H9 (cell line): ENCODE measurements at regions not wholly inside any gene's neighbourhood (a gene's known extent, or its start where the extent isn't known, plus 50 kb on each side); places are given as distances from the start of the nearest gene placed in this dataset.

Experiments used
- DNase-seq: peaks from one replicate; pipeline ENCODE4 v3.0.0-alpha.2; 2017
- H2AFZ ChIP-seq: one replicate; pipeline ENCODE4 v1.6.1; 2013; ENCODE audit warnings: mild to moderate bottlenecking, low read length, control low read depth, moderate library complexity
- H2AK5ac ChIP-seq: 2 replicates; pipeline ENCODE4 v1.6.1; 2013; ENCODE audit warnings: low read length, control low read depth, mixed read lengths; ENCODE audit not compliant: insufficient read length
- H2BK120ac ChIP-seq: one replicate; pipeline ENCODE4 v1.6.1; 2013; ENCODE audit warnings: low read depth, mild to moderate bottlenecking, low read length, control low read depth, inconsistent platforms; ENCODE audit not compliant: poor library complexity, severe bottlenecking
- H2BK12ac ChIP-seq: 2 replicates; pipeline ENCODE4 v1.6.1; 2013; ENCODE audit warnings: low read length, control low read depth, mixed read lengths, low read depth; ENCODE audit not compliant: insufficient read length
- H2BK15ac ChIP-seq: 2 replicates; pipeline ENCODE4 v1.6.1; 2013; ENCODE audit warnings: low read depth, low read length, control low read depth
- H2BK20ac ChIP-seq: one replicate; pipeline ENCODE4 v1.6.1; 2013; ENCODE audit warnings: low read depth, mild to moderate bottlenecking, low read length, control low read depth, inconsistent platforms; ENCODE audit not compliant: poor library complexity, severe bottlenecking
- H2BK5ac ChIP-seq: 2 replicates; pipeline ENCODE4 v1.6.1; 2013; ENCODE audit warnings: low read length, control low read depth, mixed read lengths; ENCODE audit not compliant: insufficient read length
- H3K14ac ChIP-seq: 2 replicates; pipeline ENCODE4 v1.6.1; 2013; ENCODE audit warnings: low read length, control low read depth; ENCODE audit not compliant: insufficient read depth
- H3K18ac ChIP-seq: 2 replicates; pipeline ENCODE4 v1.6.1; 2013; ENCODE audit warnings: low read depth, mild to moderate bottlenecking, mixed read lengths, low read length, control low read depth; ENCODE audit not compliant: insufficient read length
- H3K23ac ChIP-seq: 2 replicates; pipeline ENCODE4 v1.6.1; 2013; ENCODE audit warnings: low read length, control low read depth, mixed read lengths, low read depth; ENCODE audit not compliant: insufficient read length
- H3K23me2 ChIP-seq: 2 replicates; pipeline ENCODE4 v1.6.1; 2013; ENCODE audit warnings: low read depth, mild to moderate bottlenecking, mixed read lengths, low read length, control low read depth; ENCODE audit not compliant: insufficient read length, poor library complexity, severe bottlenecking
- H3K27ac ChIP-seq: 2 replicates; pipeline ENCODE4 v1.5.1; 2013; ENCODE audit warnings: low read length, control low read depth, mixed read lengths, low read depth; ENCODE audit not compliant: insufficient read length
- H3K27me3 ChIP-seq: 2 replicates; pipeline ENCODE4 v1.6.1; 2013; ENCODE audit warnings: low read length, control low read depth, inconsistent platforms; ENCODE audit not compliant: insufficient read depth
- H3K4ac ChIP-seq: 2 replicates; pipeline ENCODE4 v1.6.1; 2013; ENCODE audit warnings: low read depth, mild to moderate bottlenecking, control low read depth, inconsistent platforms, low read length, moderate library complexity
- H3K4me1 ChIP-seq: 2 replicates; pipeline ENCODE4 v1.6.1; 2013; ENCODE audit warnings: low read length, control low read depth, inconsistent platforms; ENCODE audit not compliant: insufficient read depth
- H3K4me2 ChIP-seq: 2 replicates; pipeline ENCODE4 v1.6.1; 2013; ENCODE audit warnings: low read length, control low read depth, mixed read lengths; ENCODE audit not compliant: insufficient read length, insufficient read depth
- H3K56ac ChIP-seq: 2 replicates; pipeline ENCODE4 v1.6.1; 2013; ENCODE audit warnings: low read depth, mild to moderate bottlenecking, mixed read lengths, low read length, control low read depth; ENCODE audit not compliant: insufficient read length
- H3K79me1 ChIP-seq: 2 replicates; pipeline ENCODE4 v1.6.1; 2013; ENCODE audit warnings: low read depth, mild to moderate bottlenecking, moderate library complexity, low read length, control low read depth, inconsistent platforms; ENCODE audit not compliant: insufficient read depth, poor library complexity, severe bottlenecking
- H3K79me2 ChIP-seq: 2 replicates; pipeline ENCODE4 v1.6.1; 2013; ENCODE audit warnings: low read length, control low read depth, inconsistent platforms; ENCODE audit not compliant: insufficient read depth
- H3K9ac ChIP-seq: 2 replicates; pipeline ENCODE4 v1.6.1; 2013; ENCODE audit warnings: low read length, control low read depth, mixed read lengths; ENCODE audit not compliant: insufficient read length; ENCODE audit errors: extremely low read depth
- H3K9me3 ChIP-seq: one replicate; pipeline ENCODE4 v1.6.1; 2013; ENCODE audit warnings: low read depth, low read length, inconsistent platforms; ENCODE audit not compliant: control insufficient read depth
- H3T11ph ChIP-seq: one replicate; pipeline ENCODE4 v1.6.1; 2013; ENCODE audit warnings: mild to moderate bottlenecking, low read length, control low read depth, inconsistent platforms
- H4K20me1 ChIP-seq: one replicate; pipeline ENCODE4 v1.6.1; 2013; ENCODE audit not compliant: control insufficient read depth, insufficient read length, insufficient read depth
- H4K5ac ChIP-seq: 2 replicates; pipeline ENCODE4 v1.6.1; 2013; ENCODE audit warnings: low read depth, mild to moderate bottlenecking, mixed read lengths, low read length, control low read depth; ENCODE audit not compliant: insufficient read length
- H4K8ac ChIP-seq: replicated peaks from 2 replicates; pipeline ENCODE4 v1.6.1; 2013; ENCODE audit warnings: low read length, control low read depth, mixed read lengths, low read depth; ENCODE audit not compliant: insufficient read length
- H4K91ac ChIP-seq: 2 replicates; pipeline ENCODE4 v1.6.1; 2013; ENCODE audit warnings: low read depth, mild to moderate bottlenecking, moderate library complexity, mixed read lengths, low read length, control low read depth; ENCODE audit not compliant: insufficient read length
- H3K27ac Mint-ChIP-seq, 3 experiments: 2 replicates in 2 of 3; 3 replicates in 1 of 3; pipeline ENCODE4 v1.8.0; 2020 to 2021; ENCODE audit warnings: mixed read lengths in 3 of 3, mild to moderate bottlenecking in 1 of 3, moderate library complexity in 1 of 3
- H3K27me3 Mint-ChIP-seq: 2 replicates; pipeline ENCODE4 v1.8.0; 2021; ENCODE audit warnings: low read depth, mild to moderate bottlenecking, moderate library complexity, mixed read lengths
- H3K36me3 Mint-ChIP-seq, 3 experiments: 2 replicates in 2 of 3; 3 replicates in 1 of 3; pipeline ENCODE4 v1.8.0; 2020 to 2021; ENCODE audit warnings: low read depth in 3 of 3, mixed read lengths in 3 of 3; ENCODE audit not compliant: insufficient read depth in 1 of 3
- H3K4me1 Mint-ChIP-seq, 2 experiments: 2 replicates each; pipeline ENCODE4 v1.8.0; 2020; ENCODE audit warnings: mixed read lengths in 2 of 2
- H3K4me3 Mint-ChIP-seq, 2 experiments: 2 replicates in 1 of 2; 3 replicates in 1 of 2; pipeline ENCODE4 v1.8.0; 2020 to 2021; ENCODE audit warnings: mild to moderate bottlenecking in 2 of 2, mixed read lengths in 2 of 2, moderate library complexity in 1 of 2
- H3K9me3 Mint-ChIP-seq, 2 experiments: 2 replicates in 1 of 2; 3 replicates in 1 of 2; pipeline ENCODE4 v1.8.0; 2020; ENCODE audit warnings: mild to moderate bottlenecking in 2 of 2, mixed read lengths in 2 of 2, moderate library complexity in 1 of 2
- CTCF ChIP-seq: fragments of 200-600 bp; sonication (generic); conservative IDR thresholded peaks from 3 replicates; pipeline ENCODE4 v1.8.0; 2021; ENCODE audit warnings: antibody characterized with exemption, mild to moderate bottlenecking
- whole genome bisulfite sequencing: extraction: QIAGEN DNeasy Blood & Tissue Kit; methylation state at CpG from one replicate; pipeline ENCODE4 v1.1.7; 2013; ENCODE audit warnings: missing lambda C conversion rate, low lambda C conversion rate, mixed read lengths; ENCODE audit not compliant: insufficient read length; ENCODE audit errors: extremely low coverage; 5-methylcytosine and 5-hydroxymethylcytosine counted together

DNA sequence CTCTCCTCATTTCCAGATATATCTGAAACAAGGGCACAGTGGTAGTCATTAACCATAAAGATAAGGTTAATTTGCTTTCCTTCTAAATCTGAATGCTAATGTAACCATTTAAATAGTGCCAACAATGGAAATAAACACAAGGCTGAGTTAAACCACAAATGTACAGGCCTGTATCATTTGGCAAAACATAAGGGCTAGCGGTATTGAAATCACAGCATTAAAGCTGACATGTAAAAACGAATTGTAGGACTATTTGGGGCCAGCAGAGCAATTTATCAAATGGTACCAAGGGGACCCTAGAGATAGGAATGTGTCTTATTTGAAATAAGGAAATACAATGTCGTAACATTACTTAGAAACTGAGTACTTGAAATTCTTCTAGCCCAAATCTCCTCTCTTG, 247.5 kb upstream of the RPS23 start:
- Mint-ChIP-seq H3K27ac (no peak overlapping the region), H3K27me3 (no peaks in the 10 kb centered on the region)

More for the DNA sequence above, 247.5 kb upstream of the RPS23 start:
- Histone ChIP-seq H2BK5ac (no peak overlapping the region), H3K4ac (no peak overlapping the region), H4K91ac (no peak overlapping the region), H3K23ac (no peak overlapping the region), H2BK20ac (no peak overlapping the region), H3K18ac (no peak overlapping the region), H3K9me3 (peaks cover 2% of the 10 kb centered on the region), H3K56ac (no peak overlapping the region), H2BK12ac (no peak overlapping the region), H2AFZ (no peak overlapping the region), H2AK5ac (no peak overlapping the region), H3K4me1 (peaks cover 5% of the 10 kb centered on the region; the same call in 1 of the 2 replicates), H4K5ac (no peak overlapping the region), H3K4me2 (no peak overlapping the region), H3K27ac (no peak overlapping the region), H3K23me2 (no peaks in the 10 kb centered on the region), H3K27me3 (no peaks in the 10 kb centered on the region), H3K79me2 (no peaks in the 10 kb centered on the region), H2BK15ac (no peak overlapping the region), H3K14ac (no peak overlapping the region), H3K79me1 (no peaks in the 10 kb centered on the region), H3T11ph (no peak overlapping the region), H2BK120ac (no peak overlapping the region), H4K20me1 (no peaks in the 10 kb centered on the region), H4K8ac (no peak overlapping the region), H3K9ac (no peak overlapping the region)
- WGBS: no CpG with 5 or more reads among the region's 3 CpGs
- Mint-ChIP-seq H3K36me3 (peaks cover 1 to 11% (median 5%) of the 10 kb centered on the region in 3 experiments; a peak in 6 of 7 replicates), H3K4me3 (no peak overlapping the region), H3K9me3 (peaks cover 6 to 13% of the 10 kb centered on the region in 2 experiments; a peak in 3 of 5 replicates), H3K4me1 (peaks cover 21 to 22% of the 10 kb centered on the region in 2 experiments)
- TF ChIP-seq CTCF: no peak
- DNase-seq: no peak
